Upper lobe of left lung (tissue), 4 donors: ENCODE measurements at regions not wholly inside any gene's neighbourhood (a gene's known extent, or its start where the extent isn't known, plus 50 kb on each side); places are given as distances from the start of the nearest gene placed in this dataset.
"Not testable (repeated sequence)": the region's sequence is repeated elsewhere in the genome, so short reads cannot be mapped to it uniquely, and the experiment has no call there.

Source experiments
- EP300 ChIP-seq, 4 donors: sonication (generic); formaldehyde crosslinking; IDR thresholded peaks; one replicate each; pipeline ENCODE4 v1.5.1; 2017; ENCODE audit warnings: antibody characterized with exemption in 4 of 4, control low read depth in 2 of 4
- POLR2A ChIP-seq, 4 donors: fragments of 450-650 bp; IDR thresholded peaks; one replicate each; pipeline ENCODE4 v1.5.1; 2016 to 2017; ENCODE audit warnings: antibody characterized with exemption in 4 of 4, mild to moderate bottlenecking in 2 of 4
- POLR2AphosphoS5 ChIP-seq, 2 donors: sonication (generic); formaldehyde crosslinking; IDR thresholded peaks; one replicate each; pipeline ENCODE4 v1.5.1; 2017; ENCODE audit warnings: antibody characterized with exemption in 2 of 2
- TF ChIP-seq, protein P1 (sequence below), 6 experiments: fragments of 450-650 bp in 4 of 6; fragments of 200-600 bp in 2 of 6; sonication (generic) in 2 of 6; IDR thresholded peaks; one replicate each; pipeline ENCODE4 v1.5.1; 2016 to 2019; ENCODE audit warnings: antibody characterized with exemption in 6 of 6

DNA sequence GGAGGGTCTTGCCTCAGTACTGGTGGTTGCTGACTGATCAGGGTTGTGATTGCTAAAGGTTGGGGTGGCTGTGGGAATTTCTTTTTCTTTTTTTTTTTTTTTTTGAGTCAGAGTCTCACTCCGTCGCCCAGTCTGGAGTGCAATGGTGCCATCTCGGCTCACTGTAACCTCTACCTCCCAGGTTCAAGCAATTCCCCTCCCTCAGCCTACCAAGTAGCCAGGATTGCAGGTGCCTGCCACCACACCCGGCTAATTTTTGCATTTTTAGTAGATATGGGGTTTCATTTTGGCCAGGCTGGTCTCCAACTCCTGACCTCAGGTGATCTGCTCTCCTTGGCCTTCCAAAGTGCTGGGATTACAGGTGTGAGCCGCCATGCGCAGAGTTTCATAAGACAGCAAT lies 632.9 kb upstream of the TPTE start:
- TF ChIP-seq, protein P1, sequence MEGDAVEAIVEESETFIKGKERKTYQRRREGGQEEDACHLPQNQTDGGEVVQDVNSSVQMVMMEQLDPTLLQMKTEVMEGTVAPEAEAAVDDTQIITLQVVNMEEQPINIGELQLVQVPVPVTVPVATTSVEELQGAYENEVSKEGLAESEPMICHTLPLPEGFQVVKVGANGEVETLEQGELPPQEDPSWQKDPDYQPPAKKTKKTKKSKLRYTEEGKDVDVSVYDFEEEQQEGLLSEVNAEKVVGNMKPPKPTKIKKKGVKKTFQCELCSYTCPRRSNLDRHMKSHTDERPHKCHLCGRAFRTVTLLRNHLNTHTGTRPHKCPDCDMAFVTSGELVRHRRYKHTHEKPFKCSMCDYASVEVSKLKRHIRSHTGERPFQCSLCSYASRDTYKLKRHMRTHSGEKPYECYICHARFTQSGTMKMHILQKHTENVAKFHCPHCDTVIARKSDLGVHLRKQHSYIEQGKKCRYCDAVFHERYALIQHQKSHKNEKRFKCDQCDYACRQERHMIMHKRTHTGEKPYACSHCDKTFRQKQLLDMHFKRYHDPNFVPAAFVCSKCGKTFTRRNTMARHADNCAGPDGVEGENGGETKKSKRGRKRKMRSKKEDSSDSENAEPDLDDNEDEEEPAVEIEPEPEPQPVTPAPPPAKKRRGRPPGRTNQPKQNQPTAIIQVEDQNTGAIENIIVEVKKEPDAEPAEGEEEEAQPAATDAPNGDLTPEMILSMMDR (IDR thresholded peaks at IDR 0.05) = not testable (repeated sequence)
- TF ChIP-seq POLR2A, POLR2AphosphoS5, EP300 (IDR thresholded peaks at IDR 0.05): not testable (repeated sequence)
